ENCODE measurements at regions not wholly inside any gene's neighbourhood (a gene's known extent, or its start where the extent isn't known, plus 50 kb on each side); places are given as distances from the start of the nearest gene placed in this dataset.
A peak's percentile ranks its signal among the peaks of the same experiment; 100 is the strongest.
"Not testable (repeated sequence)": the region's sequence is repeated elsewhere in the genome, so short reads cannot be mapped to it uniquely, and the experiment has no call there.

DNA sequence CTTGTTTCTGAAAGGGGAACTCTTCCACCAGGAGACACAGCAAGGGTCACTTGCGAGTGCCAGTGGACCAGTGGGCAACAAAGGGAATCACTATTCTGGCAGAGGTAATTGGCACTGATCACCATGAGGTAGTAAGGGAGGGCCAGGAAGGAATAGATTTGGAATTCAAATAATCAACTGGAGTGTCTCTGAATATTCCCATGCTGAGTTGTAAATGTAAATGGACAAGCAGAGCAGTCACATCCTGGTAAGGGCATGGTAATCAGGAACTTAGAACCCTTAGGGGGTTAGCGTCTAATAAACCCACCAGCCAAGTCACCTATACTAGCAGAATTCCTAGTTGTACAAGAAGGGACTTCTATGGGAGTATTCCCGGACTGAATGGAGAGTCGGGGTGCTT, 178.5 kb upstream of the UGT8 start:
- Histone ChIP-seq H3K4me1 (no peaks in the 10 kb centered on the region), H3K9me3 (no peaks in the 10 kb centered on the region), H3K4me3 (no peak overlapping the region), H3K36me3 (no peaks in the 10 kb centered on the region), H3K27ac (no peak overlapping the region), H3K27me3 (no peaks in the 10 kb centered on the region)
- DNase-seq (no peak), ATAC-seq (no peak), FAIRE-seq (no peak)
- intact Hi-C loops (cut with DNase I): no loop called here
- WGBS, 2 donors: 72 to 86% methylated on average over 4 of the region's 4 CpGs
- TF ChIP-seq CTCF (IDR thresholded peaks at IDR 0.05): no peak

GRCh38 chr4:114423582-114423981, 175.0 kb upstream of the UGT8 start:
- ATAC-seq (no peak), DNase-seq (no peak), FAIRE-seq (no peak)
- intact Hi-C loops (cut with DNase I): no loop called here
- Histone ChIP-seq H3K27me3 (no peaks in the 10 kb centered on the region), H3K4me3 (no peak overlapping the region), H3K36me3 (no peaks in the 10 kb centered on the region), H3K4me1 (no peaks in the 10 kb centered on the region), H3K27ac (no peak overlapping the region), H3K9me3 (no peaks in the 10 kb centered on the region)
- no peak for TF ChIP-seq CTCF (IDR thresholded peaks at IDR 0.05)
- 81 to 87% methylated on average over 3 of the region's 3 CpGs for WGBS, 2 donors

DNA sequence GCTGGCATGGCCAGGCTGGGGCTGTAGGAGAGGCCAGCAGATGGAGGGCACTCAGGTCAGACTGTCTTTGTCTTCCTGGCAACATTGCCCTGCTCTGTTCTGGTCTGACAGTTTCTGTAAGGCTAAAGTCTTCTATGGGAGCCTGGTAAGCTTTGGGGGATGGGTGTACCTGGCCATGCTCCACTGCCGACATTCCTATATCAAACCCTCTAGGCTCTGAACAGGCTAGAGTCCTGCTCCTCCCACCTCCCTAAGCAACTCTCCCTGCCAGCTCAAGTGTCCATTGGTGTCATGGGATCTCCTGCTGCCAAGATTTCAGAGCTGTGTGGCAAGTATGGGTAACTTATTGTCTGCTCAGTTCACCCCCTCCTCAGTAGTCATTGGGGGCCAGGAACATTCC, 163.5 kb upstream of the UGT8 start:
- DNase-seq: no peak
- intact Hi-C loops (cut with DNase I): no loop called here
- 74 to 78% methylated on average over 1 of the region's 1 CpG for WGBS, 2 donors
- Histone ChIP-seq H3K36me3 (no peaks in the 10 kb centered on the region), H3K4me1 (no peaks in the 10 kb centered on the region), H3K27ac (no peak overlapping the region), H3K27me3 (no peaks in the 10 kb centered on the region), H3K9me3 (no peaks in the 10 kb centered on the region), H3K4me3 (no peak overlapping the region)
- TF ChIP-seq CTCF (IDR thresholded peaks at IDR 0.05): no peak
- no peak for FAIRE-seq
- no peak for ATAC-seq

- no peak overlapping the region for H3K27ac ChIP-seq
- WGBS, 2 donors: 40 to 46% methylated on average over 3 of the region's 3 CpGs
- intact Hi-C loops (cut with DNase I): no loop called here
These were observed 155.8 kb upstream of the UGT8 start for GRCh38 chr4:114442856-114443255.

GRCh38 chr4:114444211-114444610, 154.4 kb upstream of the UGT8 start:
- 88 to 95% methylated on average over 1 of the region's 1 CpG for WGBS, 2 donors
- FAIRE-seq (no peak), DNase-seq (no peak), ATAC-seq (no peak)
- no peak for TF ChIP-seq CTCF (IDR thresholded peaks at IDR 0.05)
- H3K9me3 ChIP-seq: no peaks in the 10 kb centered on the region
- intact Hi-C loops (cut with DNase I): no loop called here
- H3K4me3 ChIP-seq: no peak overlapping the region
- H3K27ac ChIP-seq: no peak overlapping the region
- no peaks in the 10 kb centered on the region for H3K27me3 ChIP-seq
- no peaks in the 10 kb centered on the region for H3K4me1 ChIP-seq
- H3K36me3 ChIP-seq: no peaks in the 10 kb centered on the region

More at GRCh38 chr4:114442856-114443255, 155.8 kb upstream of the UGT8 start:
- Histone ChIP-seq H3K27me3 (no peaks in the 10 kb centered on the region), H3K4me1 (no peaks in the 10 kb centered on the region), H3K36me3 (no peaks in the 10 kb centered on the region), H3K4me3 (no peak overlapping the region), H3K9me3 (no peaks in the 10 kb centered on the region)
- TF ChIP-seq CTCF (IDR thresholded peaks at IDR 0.05): no peak
- DNase-seq: no peak
- FAIRE-seq: no peak
- peak; percentile 67 to 88 (median 77) for ATAC-seq

GRCh38 chr4:114447963-114448516, 150.6 kb upstream of the UGT8 start:
- intact Hi-C loops (cut with DNase I); ATAC-seq: not testable (repeated sequence)

More at GRCh38 chr4:114447963-114448516, 150.6 kb upstream of the UGT8 start:
- FAIRE-seq, H3K27me3 ChIP-seq, H3K4me3 ChIP-seq, H3K9me3 ChIP-seq, H3K27ac ChIP-seq, H3K4me1 ChIP-seq, DNase-seq, H3K36me3 ChIP-seq: not testable (repeated sequence)
